Thoracic aorta (tissue), 2 donors: ENCODE measurements at regions not wholly inside any gene's neighbourhood (a gene's known extent, or its start where the extent isn't known, plus 50 kb on each side); places are given as distances from the start of the nearest gene placed in this dataset.
"Not testable (repeated sequence)": the region's sequence is repeated elsewhere in the genome, so short reads cannot be mapped to it uniquely, and the experiment has no call there.

Experiments
- ATAC-seq: fragments of 150-250 bp; one replicate; pipeline ENCODE4 v1.8.0; 2017; ENCODE audit warnings: low read depth; ENCODE audit not compliant: insufficient number of reproducible peaks, low FRiP score
- DNase-seq: peaks from one replicate; pipeline ENCODE4 v3.0.0-alpha.2; 2020; ENCODE audit warnings: low spot score
- H3K27ac ChIP-seq, 2 donors: fragments of 200-600 bp; sonication (generic); 1 replicate in 1 of 2; 2 replicates in 1 of 2; pipeline ENCODE4 v1.5.1; 2016; ENCODE audit warnings: mild to moderate bottlenecking in 2 of 2, moderate library complexity in 2 of 2
- H3K27me3 ChIP-seq: fragments of 200-600 bp; sonication (generic); replicated peaks from 2 replicates; pipeline ENCODE4 v1.6.0; 2016; ENCODE audit warnings: mild to moderate bottlenecking; ENCODE audit not compliant: insufficient read depth
- H3K36me3 ChIP-seq: fragments of 200-600 bp; sonication (generic); one replicate; pipeline ENCODE4 v1.5.1; 2016
- H3K4me1 ChIP-seq, 2 donors: fragments of 200-600 bp; sonication (generic); 1 replicate in 1 of 2; 2 replicates in 1 of 2; pipeline versions ENCODE4 v1.5.1 to v1.6.0; 2016; ENCODE audit warnings: low read depth in 2 of 2, mild to moderate bottlenecking in 1 of 2; ENCODE audit not compliant: control insufficient read depth in 1 of 2
- H3K4me3 ChIP-seq: fragments of 200-600 bp; sonication (generic); 2 replicates; pipeline ENCODE4 v1.5.1; 2016; ENCODE audit warnings: mild to moderate bottlenecking
- H3K9me3 ChIP-seq: fragments of 200-600 bp; sonication (generic); 2 replicates; pipeline ENCODE4 v1.5.1; 2016
- CTCF ChIP-seq: fragments of 200-600 bp; sonication (generic); IDR thresholded peaks from one replicate; pipeline ENCODE4 v1.5.1; 2019; ENCODE audit warnings: antibody characterized with exemption

GRCh38 chr5:124888622-124889485, 142.4 kb upstream of the ZNF608 start:
- no peak for ATAC-seq
- H3K36me3 ChIP-seq, result no peaks in the 10 kb centered on the region
- no peaks in the 10 kb centered on the region for H3K9me3 ChIP-seq
- H3K27ac ChIP-seq, result no peak overlapping the region
- TF ChIP-seq CTCF, result no peak
- H3K27me3 ChIP-seq, result no peaks in the 10 kb centered on the region
- DNase-seq, result no peak
- H3K4me1 ChIP-seq, result peaks cover 8 to 11% of the 10 kb centered on the region in 2 donors
- H3K4me3 ChIP-seq, result no peak overlapping the region

GRCh38 chr5:124889486-124889825, 143.0 kb upstream of the ZNF608 start:
- Histone ChIP-seq H3K9me3 (no peaks in the 10 kb centered on the region), H3K36me3 (no peaks in the 10 kb centered on the region), H3K27me3 (no peaks in the 10 kb centered on the region), H3K4me3 (no peak overlapping the region), H3K4me1 (peaks cover 8 to 11% of the 10 kb centered on the region in 2 donors), H3K27ac (no peak overlapping the region)
- no peak for TF ChIP-seq CTCF
- ATAC-seq (no peak), DNase-seq (no peak)

- H3K9me3 ChIP-seq, result no peaks in the 10 kb centered on the region
- no peak overlapping the region for H3K27ac ChIP-seq
- no peaks in the 10 kb centered on the region for H3K27me3 ChIP-seq
- DNase-seq, result no peak
- no peak overlapping the region for H3K4me3 ChIP-seq
- ATAC-seq, result no peak
- TF ChIP-seq CTCF, result no peak
- peaks cover 8 to 11% of the 10 kb centered on the region in 2 donors for H3K4me1 ChIP-seq
- no peaks in the 10 kb centered on the region for H3K36me3 ChIP-seq
Observed at GRCh38 chr5:124889850-124890249, 143.4 kb upstream of the ZNF608 start.

GRCh38 chr5:124890442-124890841, 144.0 kb upstream of the ZNF608 start:
- peaks cover 8 to 11% of the 10 kb centered on the region in 2 donors for H3K4me1 ChIP-seq
- not testable (repeated sequence) for H3K27me3 ChIP-seq, DNase-seq, H3K36me3 ChIP-seq, H3K4me3 ChIP-seq, H3K27ac ChIP-seq, H3K9me3 ChIP-seq, ATAC-seq

GRCh38 chr5:124891179-124891578, 144.7 kb upstream of the ZNF608 start:
- peaks cover 8 to 11% of the 10 kb centered on the region in 2 donors for H3K4me1 ChIP-seq
- no peak for DNase-seq
- H3K36me3 ChIP-seq, result no peaks in the 10 kb centered on the region
- H3K9me3 ChIP-seq, result no peaks in the 10 kb centered on the region
- ATAC-seq, result no peak
- no peak overlapping the region for H3K27ac ChIP-seq
- H3K4me3 ChIP-seq, result no peak overlapping the region
- TF ChIP-seq CTCF, result no peak
- H3K27me3 ChIP-seq, result no peaks in the 10 kb centered on the region
